CD14-positive monocyte (primary cell): ENCODE measurements at regions not wholly inside any gene's neighbourhood (a gene's known extent, or its start where the extent isn't known, plus 50 kb on each side); places are given as distances from the start of the nearest gene placed in this dataset.

ENCODE experiments used
- DNase-seq, 3 donors: peaks; one replicate each; pipeline ENCODE4 v3.0.0-alpha.2; 2011 to 2022
- H2AFZ ChIP-seq: 2 replicates; pipeline ENCODE4 v1.6.0; 2012; ENCODE audit warnings: mild to moderate bottlenecking, low read depth, low read length, inconsistent platforms; ENCODE audit not compliant: insufficient read depth, poor library complexity, severe bottlenecking
- H3K27ac ChIP-seq, 2 donors: 1 replicate in 1 of 2; 2 replicates in 1 of 2; pipeline ENCODE4 v1.5.1; 2012 to 2013; ENCODE audit warnings: low read length in 2 of 2, control low read depth in 1 of 2, inconsistent platforms in 1 of 2, low read depth in 1 of 2, mild to moderate bottlenecking in 1 of 2
- H3K27me3 ChIP-seq, 2 donors: one replicate each; pipeline versions ENCODE4 v1.6.0 to v1.6.1; 2011 to 2013; ENCODE audit warnings: low read length in 2 of 2; ENCODE audit not compliant: control insufficient read depth in 2 of 2, insufficient read depth in 2 of 2
- H3K36me3 ChIP-seq, 2 donors: replicated peaks in 1 of 2; 1 replicate in 1 of 2; 2 replicates in 1 of 2; pipeline versions ENCODE4 v1.5.1 to v1.6.1; 2012 to 2013; ENCODE audit warnings: low read length in 2 of 2, control low read depth in 1 of 2, inconsistent platforms in 1 of 2, mild to moderate bottlenecking in 1 of 2; ENCODE audit not compliant: insufficient read depth in 2 of 2, control insufficient read depth in 1 of 2
- H3K4me1 ChIP-seq, 2 donors: 1 replicate in 1 of 2; 2 replicates in 1 of 2; pipeline versions ENCODE4 v1.5.1 to v1.6.1; 2012 to 2013; ENCODE audit warnings: low read length in 2 of 2, control low read depth in 1 of 2, inconsistent platforms in 1 of 2, mild to moderate bottlenecking in 1 of 2, moderate library complexity in 1 of 2; ENCODE audit not compliant: insufficient read depth in 2 of 2, control insufficient read depth in 1 of 2
- H3K4me2 ChIP-seq: replicated peaks from 2 replicates; pipeline ENCODE3; 2012; ENCODE audit warnings: low read length, moderate library complexity, mild to moderate bottlenecking; ENCODE audit not compliant: poor library complexity, severe bottlenecking; ENCODE audit errors: extremely low read depth
- H3K4me3 ChIP-seq, 3 experiments: fragments of 200-600 bp in 1 of 3; sonication (generic) in 1 of 3; replicated peaks in 1 of 3; 1 replicate in 2 of 3; 2 replicates in 1 of 3; pipeline ENCODE4 v1.5.1; 2011 to 2013; ENCODE audit warnings: low read length in 3 of 3, mild to moderate bottlenecking in 3 of 3, control low read depth in 2 of 3, low read depth in 2 of 3, inconsistent platforms in 1 of 3, moderate library complexity in 1 of 3
- H3K79me2 ChIP-seq: 2 replicates; pipeline ENCODE4 v1.6.0; 2012; ENCODE audit warnings: mild to moderate bottlenecking, control low read depth, inconsistent platforms, low read length, moderate library complexity; ENCODE audit not compliant: insufficient read depth
- H3K9ac ChIP-seq: 2 replicates; pipeline ENCODE4 v1.6.0; 2017; ENCODE audit warnings: low read length, mild to moderate bottlenecking; ENCODE audit not compliant: insufficient read depth, poor library complexity, severe bottlenecking
- H3K9me3 ChIP-seq, 2 donors: replicated peaks in 1 of 2; 1 replicate in 1 of 2; 2 replicates in 1 of 2; pipeline versions ENCODE4 v1.5.1 to v1.6.1; 2012 to 2013; ENCODE audit warnings: low read length in 2 of 2, control low read depth in 1 of 2; ENCODE audit not compliant: control insufficient read depth in 1 of 2, insufficient read depth in 1 of 2
- H4K20me1 ChIP-seq: 2 replicates; pipeline ENCODE4 v1.6.0; 2012; ENCODE audit warnings: mild to moderate bottlenecking, low read length, control low read depth, moderate library complexity; ENCODE audit not compliant: insufficient read depth
- H3K27ac Mint-ChIP-seq, 7 donors: one replicate each; pipeline ENCODE4 v1.8.0; 2020; ENCODE audit warnings: mild to moderate bottlenecking in 7 of 7, mixed read lengths in 7 of 7, moderate library complexity in 6 of 7, inconsistent platforms in 2 of 7
- H3K27me3 Mint-ChIP-seq, 3 donors: one replicate each; pipeline ENCODE4 v1.8.0; 2021 to 2022; ENCODE audit warnings: low read depth in 3 of 3, mild to moderate bottlenecking in 3 of 3, mixed read lengths in 3 of 3, moderate library complexity in 3 of 3, inconsistent platforms in 1 of 3
- H3K36me3 Mint-ChIP-seq, 2 donors: one replicate each; pipeline ENCODE4 v1.8.0; 2020; ENCODE audit warnings: mixed read lengths in 2 of 2, inconsistent platforms in 1 of 2, mild to moderate bottlenecking in 1 of 2
- H3K4me1 Mint-ChIP-seq: one replicate; pipeline ENCODE4 v1.8.0; 2020; ENCODE audit warnings: mild to moderate bottlenecking, mixed read lengths
- H3K4me3 Mint-ChIP-seq, 2 donors: one replicate each; pipeline ENCODE4 v1.8.0; 2020; ENCODE audit warnings: mild to moderate bottlenecking in 2 of 2, mixed read lengths in 2 of 2, moderate library complexity in 1 of 2
- H3K9me3 Mint-ChIP-seq, 7 donors: one replicate each; pipeline ENCODE4 v1.8.0; 2020 to 2022; ENCODE audit warnings: mixed read lengths in 7 of 7, mild to moderate bottlenecking in 6 of 7, moderate library complexity in 6 of 7, inconsistent platforms in 2 of 7
- WGBS: methylation state at CpG from one replicate; pipeline ENCODE4 v1.1.5; 2013; ENCODE audit warnings: missing lambda C conversion rate; ENCODE audit not compliant: insufficient coverage; 5-methylcytosine and 5-hydroxymethylcytosine counted together
- intact Hi-C, 2 donors: fragments of 100-400 bp; cut with micrococcal nuclease; formaldehyde crosslinking; loops; one replicate each; pipeline versions ENCODE4 v1.15.0 to v1.15.1; 2023
- TF ChIP-seq, protein P1 (sequence below): fragments of 200-600 bp; IDR thresholded peaks from one replicate; pipeline ENCODE4 v1.8.0; 2022; ENCODE audit warnings: antibody characterized with exemption, mild to moderate bottlenecking

- 64% methylated on average over 6 of the region's 7 CpGs for WGBS
- Histone ChIP-seq H2AFZ (no peak overlapping the region), H3K4me1 (no peaks in the 10 kb centered on the region), H3K4me2 (no peak overlapping the region), H3K79me2 (no peaks in the 10 kb centered on the region), H3K9me3 (no peaks in the 10 kb centered on the region), H3K36me3 (no peaks in the 10 kb centered on the region), H4K20me1 (no peaks in the 10 kb centered on the region), H3K4me3 (no peak overlapping the region), H3K9ac (no peak overlapping the region), H3K27me3 (no peaks in the 10 kb centered on the region), H3K27ac (no peak overlapping the region)
- peaks cover 7% of the 10 kb centered on the region for H3K4me1 Mint-ChIP-seq
- H3K4me3 Mint-ChIP-seq, result no peak overlapping the region
- no peaks in the 10 kb centered on the region for H3K36me3 Mint-ChIP-seq
- H3K9me3 Mint-ChIP-seq, result no peaks in the 10 kb centered on the region
- TF ChIP-seq, protein P1, sequence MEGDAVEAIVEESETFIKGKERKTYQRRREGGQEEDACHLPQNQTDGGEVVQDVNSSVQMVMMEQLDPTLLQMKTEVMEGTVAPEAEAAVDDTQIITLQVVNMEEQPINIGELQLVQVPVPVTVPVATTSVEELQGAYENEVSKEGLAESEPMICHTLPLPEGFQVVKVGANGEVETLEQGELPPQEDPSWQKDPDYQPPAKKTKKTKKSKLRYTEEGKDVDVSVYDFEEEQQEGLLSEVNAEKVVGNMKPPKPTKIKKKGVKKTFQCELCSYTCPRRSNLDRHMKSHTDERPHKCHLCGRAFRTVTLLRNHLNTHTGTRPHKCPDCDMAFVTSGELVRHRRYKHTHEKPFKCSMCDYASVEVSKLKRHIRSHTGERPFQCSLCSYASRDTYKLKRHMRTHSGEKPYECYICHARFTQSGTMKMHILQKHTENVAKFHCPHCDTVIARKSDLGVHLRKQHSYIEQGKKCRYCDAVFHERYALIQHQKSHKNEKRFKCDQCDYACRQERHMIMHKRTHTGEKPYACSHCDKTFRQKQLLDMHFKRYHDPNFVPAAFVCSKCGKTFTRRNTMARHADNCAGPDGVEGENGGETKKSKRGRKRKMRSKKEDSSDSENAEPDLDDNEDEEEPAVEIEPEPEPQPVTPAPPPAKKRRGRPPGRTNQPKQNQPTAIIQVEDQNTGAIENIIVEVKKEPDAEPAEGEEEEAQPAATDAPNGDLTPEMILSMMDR, result no peak
- DNase-seq, result peak in 2 of 3 donors; percentile 6 to 26
- intact Hi-C loops, result no loop called here
- H3K27ac Mint-ChIP-seq, result no peak overlapping the region
- H3K27me3 Mint-ChIP-seq, result peaks cover 0 to 5% (median 3%) of the 10 kb centered on the region in 3 donors
Measured at GRCh38 chr12:91988086-91988923, 157.3 kb downstream of the BTG1 start.

DNA sequence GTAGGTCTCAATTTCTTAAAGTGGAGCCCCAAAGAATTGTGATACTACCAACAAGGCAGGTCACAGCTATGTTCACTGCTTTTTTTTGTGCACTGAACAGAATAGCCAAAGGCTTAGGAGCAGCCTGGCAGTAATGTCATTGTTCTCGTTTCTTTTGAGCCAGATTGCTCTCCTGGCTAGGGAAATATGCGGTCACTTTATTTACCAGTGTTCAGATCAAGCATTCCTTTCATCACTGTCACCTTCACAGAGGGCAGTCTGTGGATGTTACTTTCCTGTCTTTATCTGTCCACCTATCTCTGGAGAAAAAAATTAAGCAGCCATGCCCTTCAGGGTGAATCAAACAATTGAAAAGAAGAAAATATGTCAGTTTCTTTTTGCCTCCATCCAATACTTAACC is 159.6 kb downstream of the BTG1 start:
- H3K36me3 Mint-ChIP-seq, result no peaks in the 10 kb centered on the region
- Histone ChIP-seq H3K27ac (no peak overlapping the region), H3K4me3 (no peak overlapping the region), H3K9ac (no peak overlapping the region), H3K27me3 (no peaks in the 10 kb centered on the region), H4K20me1 (no peaks in the 10 kb centered on the region), H3K79me2 (no peaks in the 10 kb centered on the region), H2AFZ (no peak overlapping the region), H3K9me3 (no peaks in the 10 kb centered on the region), H3K4me2 (no peak overlapping the region), H3K4me1 (no peaks in the 10 kb centered on the region), H3K36me3 (no peaks in the 10 kb centered on the region)
- no peak for DNase-seq
- H3K27me3 Mint-ChIP-seq, result peaks cover 0 to 5% (median 5%) of the 10 kb centered on the region in 3 donors
- TF ChIP-seq, protein P1, result no peak
- no peak overlapping the region for H3K27ac Mint-ChIP-seq
- H3K9me3 Mint-ChIP-seq, result no peaks in the 10 kb centered on the region
- intact Hi-C loops, result no loop called here
- peaks cover 7% of the 10 kb centered on the region for H3K4me1 Mint-ChIP-seq
- no peak overlapping the region for H3K4me3 Mint-ChIP-seq
- 83% methylated on average over 1 of the region's 2 CpGs for WGBS
